ENCODE measurements at regions not wholly inside any gene's neighbourhood (a gene's known extent, or its start where the extent isn't known, plus 50 kb on each side); places are given as distances from the start of the nearest gene placed in this dataset.

DNA sequence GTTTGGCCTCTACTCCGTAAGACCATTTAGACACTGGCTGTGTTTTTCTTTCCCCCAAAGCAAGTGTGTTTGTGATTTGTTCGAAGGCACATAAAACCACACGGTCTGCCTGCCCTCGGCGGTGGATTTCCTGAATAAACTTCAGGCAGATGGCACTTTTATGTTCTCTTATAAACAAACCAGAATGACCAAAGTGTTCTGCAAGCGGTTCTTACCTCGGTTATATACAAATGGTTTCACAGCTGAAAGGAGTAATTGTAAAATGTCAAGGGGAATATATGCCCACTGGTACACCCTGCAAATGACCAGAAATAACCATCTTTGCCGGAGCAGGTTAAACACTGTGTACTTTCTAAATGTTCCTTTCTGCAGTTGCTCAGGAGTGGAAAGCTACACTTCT, 1475.8 kb upstream of the TMEM132C start:
- TF ChIP-seq, protein P1, sequence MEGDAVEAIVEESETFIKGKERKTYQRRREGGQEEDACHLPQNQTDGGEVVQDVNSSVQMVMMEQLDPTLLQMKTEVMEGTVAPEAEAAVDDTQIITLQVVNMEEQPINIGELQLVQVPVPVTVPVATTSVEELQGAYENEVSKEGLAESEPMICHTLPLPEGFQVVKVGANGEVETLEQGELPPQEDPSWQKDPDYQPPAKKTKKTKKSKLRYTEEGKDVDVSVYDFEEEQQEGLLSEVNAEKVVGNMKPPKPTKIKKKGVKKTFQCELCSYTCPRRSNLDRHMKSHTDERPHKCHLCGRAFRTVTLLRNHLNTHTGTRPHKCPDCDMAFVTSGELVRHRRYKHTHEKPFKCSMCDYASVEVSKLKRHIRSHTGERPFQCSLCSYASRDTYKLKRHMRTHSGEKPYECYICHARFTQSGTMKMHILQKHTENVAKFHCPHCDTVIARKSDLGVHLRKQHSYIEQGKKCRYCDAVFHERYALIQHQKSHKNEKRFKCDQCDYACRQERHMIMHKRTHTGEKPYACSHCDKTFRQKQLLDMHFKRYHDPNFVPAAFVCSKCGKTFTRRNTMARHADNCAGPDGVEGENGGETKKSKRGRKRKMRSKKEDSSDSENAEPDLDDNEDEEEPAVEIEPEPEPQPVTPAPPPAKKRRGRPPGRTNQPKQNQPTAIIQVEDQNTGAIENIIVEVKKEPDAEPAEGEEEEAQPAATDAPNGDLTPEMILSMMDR (conservative IDR thresholded peaks at IDR 0.05) = no peak
- no peak for TF ChIP-seq ZFX (IDR thresholded peaks at IDR 0.05)
